ENCODE measurements at regions not wholly inside any gene's neighbourhood (a gene's known extent, or its start where the extent isn't known, plus 50 kb on each side); places are given as distances from the start of the nearest gene placed in this dataset.

- ATAC-seq (ENCODE audit: low read depth in 2 of 2): no peak
- H3K4me1 Mint-ChIP-seq: peaks cover 9 to 22% (median 12%) of the 10 kb centered on the region in 4 donors
- H3K27ac ChIP-seq (ENCODE audit: insufficient read depth, low read length, poor library complexity, severe bottlenecking): no peak overlapping the region
- H3K36me3 ChIP-seq (ENCODE audit: control insufficient read depth, insufficient read depth, low read length): no peaks in the 10 kb centered on the region
- peaks cover 7% of the 10 kb centered on the region for H3K36me3 Mint-ChIP-seq
- no peaks in the 10 kb centered on the region for H3K4me1 ChIP-seq (ENCODE audit: control insufficient read depth, insufficient read depth, low read length, poor library complexity, severe bottlenecking)
- H3K27ac Mint-ChIP-seq: no peak overlapping the region
- no peaks in the 10 kb centered on the region for H3K9me3 ChIP-seq (ENCODE audit: control insufficient read depth in 2 of 2, low read length in 2 of 2)
- no peak overlapping the region for H3K4me3 ChIP-seq (ENCODE audit: low read depth, low read length)
- H3K27me3 Mint-ChIP-seq: no peaks in the 10 kb centered on the region
- DNase-seq: no peak
- H3K9me3 Mint-ChIP-seq: peaks cover 0 to 5% (median 0%) of the 10 kb centered on the region in 7 donors
- H3K27me3 ChIP-seq (ENCODE audit: control insufficient read depth, insufficient read depth, low read length): no peaks in the 10 kb centered on the region
- H3K4me3 Mint-ChIP-seq: no peak overlapping the region
Measured at GRCh38 chr2:181262782-181263181, 194.4 kb upstream of the ITGA4 start.

- Mint-ChIP-seq H3K27me3 (no peaks in the 10 kb centered on the region), H3K9me3 (no peaks in the 10 kb centered on the region), H3K4me3 (no peak overlapping the region), H3K27ac (no peak overlapping the region), H3K4me1 (peaks cover 4 to 22% (median 11%) of the 10 kb centered on the region in 4 donors), H3K36me3 (peaks cover 7% of the 10 kb centered on the region)
- Histone ChIP-seq H3K4me1 (ENCODE audit: control insufficient read depth, insufficient read depth, low read length, poor library complexity, severe bottlenecking) (no peaks in the 10 kb centered on the region), H3K4me3 (ENCODE audit: low read depth, low read length) (no peak overlapping the region), H3K36me3 (ENCODE audit: control insufficient read depth, insufficient read depth, low read length) (no peaks in the 10 kb centered on the region), H3K27me3 (ENCODE audit: control insufficient read depth, insufficient read depth, low read length) (no peaks in the 10 kb centered on the region), H3K27ac (ENCODE audit: insufficient read depth, low read length, poor library complexity, severe bottlenecking) (no peak overlapping the region), H3K9me3 (ENCODE audit: control insufficient read depth in 2 of 2, low read length in 2 of 2) (no peaks in the 10 kb centered on the region)
- DNase-seq (no peak), ATAC-seq (ENCODE audit: low read depth in 2 of 2) (no peak)
Measured at GRCh38 chr2:181264001-181264400, 193.2 kb upstream of the ITGA4 start.

- H3K27ac Mint-ChIP-seq: peak overlapping the region in 1 of 3 donors; percentile 2
- Histone ChIP-seq H3K4me3 (ENCODE audit: low read depth, low read length) (no peak overlapping the region), H3K27me3 (ENCODE audit: control insufficient read depth, insufficient read depth, low read length) (no peaks in the 10 kb centered on the region), H3K36me3 (ENCODE audit: control insufficient read depth, insufficient read depth, low read length) (no peaks in the 10 kb centered on the region), H3K4me1 (ENCODE audit: control insufficient read depth, insufficient read depth, low read length, poor library complexity, severe bottlenecking) (no peaks in the 10 kb centered on the region), H3K27ac (ENCODE audit: insufficient read depth, low read length, poor library complexity, severe bottlenecking) (no peak overlapping the region), H3K9me3 (ENCODE audit: control insufficient read depth in 2 of 2, low read length in 2 of 2) (no peaks in the 10 kb centered on the region)
- H3K9me3 Mint-ChIP-seq: no peaks in the 10 kb centered on the region
- H3K36me3 Mint-ChIP-seq: peaks cover 7% of the 10 kb centered on the region
- no peaks in the 10 kb centered on the region for H3K27me3 Mint-ChIP-seq
- H3K4me1 Mint-ChIP-seq: peaks cover 4 to 22% (median 11%) of the 10 kb centered on the region in 4 donors
- no peak overlapping the region for H3K4me3 Mint-ChIP-seq
- ATAC-seq (ENCODE audit: low read depth in 2 of 2) (no peak), DNase-seq (no peak)
Measured at GRCh38 chr2:181264441-181264840, 192.7 kb upstream of the ITGA4 start.

GRCh38 chr2:181266614-181267013 lies 190.6 kb upstream of the ITGA4 start:
- no peaks in the 10 kb centered on the region for H3K9me3 Mint-ChIP-seq
- H3K27ac Mint-ChIP-seq: no peak overlapping the region
- Histone ChIP-seq H3K4me1 (ENCODE audit: control insufficient read depth, insufficient read depth, low read length, poor library complexity, severe bottlenecking) (no peaks in the 10 kb centered on the region), H3K27ac (ENCODE audit: insufficient read depth, low read length, poor library complexity, severe bottlenecking) (no peak overlapping the region), H3K27me3 (ENCODE audit: control insufficient read depth, insufficient read depth, low read length) (no peaks in the 10 kb centered on the region), H3K4me3 (ENCODE audit: low read depth, low read length) (no peak overlapping the region), H3K9me3 (ENCODE audit: control insufficient read depth in 2 of 2, low read length in 2 of 2) (no peaks in the 10 kb centered on the region), H3K36me3 (ENCODE audit: control insufficient read depth, insufficient read depth, low read length) (no peaks in the 10 kb centered on the region)
- no peaks in the 10 kb centered on the region for H3K27me3 Mint-ChIP-seq
- H3K4me3 Mint-ChIP-seq: peak overlapping the region in 1 of 4 donors; percentile 35
- peaks cover 4 to 27% (median 12%) of the 10 kb centered on the region in 4 donors for H3K4me1 Mint-ChIP-seq
- peaks cover 7% of the 10 kb centered on the region for H3K36me3 Mint-ChIP-seq
- DNase-seq: no peak
- ATAC-seq (ENCODE audit: low read depth in 2 of 2): no peak

GRCh38 chr2:181268174-181268867 lies 188.9 kb upstream of the ITGA4 start:
- DNase-seq: no peak
- H3K4me1 Mint-ChIP-seq: peaks cover 4 to 19% (median 5%) of the 10 kb centered on the region in 4 donors

GRCh38 chr2:181273986-181274385 lies 183.2 kb upstream of the ITGA4 start:
- H3K36me3 ChIP-seq (ENCODE audit: control insufficient read depth, insufficient read depth, low read length): no peaks in the 10 kb centered on the region
- H3K27me3 ChIP-seq (ENCODE audit: control insufficient read depth, insufficient read depth, low read length): no peaks in the 10 kb centered on the region
- no peak overlapping the region for H3K27ac Mint-ChIP-seq
- peaks cover 6% of the 10 kb centered on the region for H3K4me1 ChIP-seq (ENCODE audit: control insufficient read depth, insufficient read depth, low read length, poor library complexity, severe bottlenecking)
- DNase-seq: no peak
- H3K27me3 Mint-ChIP-seq: no peaks in the 10 kb centered on the region
- no peaks in the 10 kb centered on the region for H3K9me3 Mint-ChIP-seq
- no peak for ATAC-seq (ENCODE audit: low read depth in 2 of 2)
- H3K4me3 Mint-ChIP-seq: no peak overlapping the region
- H3K4me1 Mint-ChIP-seq: peaks cover 4 to 35% (median 10%) of the 10 kb centered on the region in 4 donors
- H3K36me3 Mint-ChIP-seq: no peaks in the 10 kb centered on the region
- no peak overlapping the region for H3K27ac ChIP-seq (ENCODE audit: insufficient read depth, low read length, poor library complexity, severe bottlenecking)
- H3K4me3 ChIP-seq (ENCODE audit: low read depth, low read length): no peak overlapping the region
- no peaks in the 10 kb centered on the region for H3K9me3 ChIP-seq (ENCODE audit: control insufficient read depth in 2 of 2, low read length in 2 of 2)

More at GRCh38 chr2:181268174-181268867, 188.9 kb upstream of the ITGA4 start:
- Mint-ChIP-seq H3K27ac (peak overlapping the region in 1 of 3 donors; percentile 16), H3K4me3 (no peak overlapping the region), H3K36me3 (peaks cover 7% of the 10 kb centered on the region), H3K27me3 (no peaks in the 10 kb centered on the region), H3K9me3 (no peaks in the 10 kb centered on the region)
- H3K36me3 ChIP-seq (ENCODE audit: control insufficient read depth, insufficient read depth, low read length): no peaks in the 10 kb centered on the region
- H3K27ac ChIP-seq (ENCODE audit: insufficient read depth, low read length, poor library complexity, severe bottlenecking): no peak overlapping the region
- H3K27me3 ChIP-seq (ENCODE audit: control insufficient read depth, insufficient read depth, low read length): no peaks in the 10 kb centered on the region
- no peak for ATAC-seq (ENCODE audit: low read depth in 2 of 2)
- H3K4me3 ChIP-seq (ENCODE audit: low read depth, low read length): no peak overlapping the region
- H3K9me3 ChIP-seq (ENCODE audit: control insufficient read depth in 2 of 2, low read length in 2 of 2): no peaks in the 10 kb centered on the region
- no peaks in the 10 kb centered on the region for H3K4me1 ChIP-seq (ENCODE audit: control insufficient read depth, insufficient read depth, low read length, poor library complexity, severe bottlenecking)

- Histone ChIP-seq H3K4me3 (ENCODE audit: low read depth, low read length) (no peak overlapping the region), H3K27me3 (ENCODE audit: control insufficient read depth, insufficient read depth, low read length) (no peaks in the 10 kb centered on the region), H3K4me1 (ENCODE audit: control insufficient read depth, insufficient read depth, low read length, poor library complexity, severe bottlenecking) (peaks cover 6% of the 10 kb centered on the region), H3K36me3 (ENCODE audit: control insufficient read depth, insufficient read depth, low read length) (no peaks in the 10 kb centered on the region), H3K9me3 (ENCODE audit: control insufficient read depth in 2 of 2, low read length in 2 of 2) (no peaks in the 10 kb centered on the region), H3K27ac (ENCODE audit: insufficient read depth, low read length, poor library complexity, severe bottlenecking) (peak overlapping the region; percentile 23)
- H3K36me3 Mint-ChIP-seq: no peaks in the 10 kb centered on the region
- H3K4me3 Mint-ChIP-seq: peak overlapping the region in 2 of 4 donors; percentile 33 to 50
- peak overlapping the region; percentile 60 to 89 (median 63) for H3K27ac Mint-ChIP-seq
- ATAC-seq (ENCODE audit: low read depth in 2 of 2) (peak; percentile 77 to 87), DNase-seq (peak in 2 of 3 donors; percentile 8 to 35)
- peaks cover 0 to 36% (median 12%) of the 10 kb centered on the region in 4 donors for H3K4me1 Mint-ChIP-seq
- H3K9me3 Mint-ChIP-seq: no peaks in the 10 kb centered on the region
- no peaks in the 10 kb centered on the region for H3K27me3 Mint-ChIP-seq
Measured at GRCh38 chr2:181275643-181276070, 181.5 kb upstream of the ITGA4 start.
